Hepatocyte (in vitro differentiated cells): ENCODE measurements at regions not wholly inside any gene's neighbourhood (a gene's known extent, or its start where the extent isn't known, plus 50 kb on each side); places are given as distances from the start of the nearest gene placed in this dataset.

ENCODE experiments used
- DNase-seq: peaks from one replicate; pipeline ENCODE4 v3.0.0-alpha.2; 2016; ENCODE audit warnings: low spot score
- H2AFZ ChIP-seq: fragments of 200-600 bp; sonication (generic); 2 replicates; pipeline ENCODE4 v1.6.0; 2016; ENCODE audit warnings: antibody characterized with exemption, mild to moderate bottlenecking
- H3K27ac ChIP-seq: fragments of 200-600 bp; sonication (generic); 2 replicates; pipeline ENCODE4 v1.5.1; 2016; ENCODE audit warnings: mild to moderate bottlenecking
- H3K27me3 ChIP-seq: fragments of 200-600 bp; sonication (generic); 2 replicates; pipeline ENCODE4 v1.6.1; 2016
- H3K36me3 ChIP-seq: fragments of 200-600 bp; sonication (generic); replicated peaks from 2 replicates; pipeline ENCODE4 v1.5.1; 2016; ENCODE audit warnings: low read depth; ENCODE audit not compliant: insufficient read depth
- H3K4me1 ChIP-seq: fragments of 200-600 bp; sonication (generic); 2 replicates; pipeline ENCODE4 v1.5.1; 2016; ENCODE audit warnings: mild to moderate bottlenecking, moderate library complexity; ENCODE audit not compliant: insufficient read depth
- H3K4me2 ChIP-seq: fragments of 200-600 bp; sonication (generic); 2 replicates; pipeline ENCODE4 v1.6.0; 2016
- H3K4me3 ChIP-seq: fragments of 200-600 bp; sonication (generic); 2 replicates; pipeline ENCODE4 v1.5.1; 2016; ENCODE audit warnings: mild to moderate bottlenecking
- H3K79me2 ChIP-seq: fragments of 200-600 bp; sonication (generic); 2 replicates; pipeline ENCODE4 v1.6.0; 2017; ENCODE audit warnings: mild to moderate bottlenecking
- H3K9me2 ChIP-seq: fragments of 200-600 bp; sonication (generic); replicated peaks from 2 replicates; pipeline ENCODE4 v1.6.0; 2017; ENCODE audit warnings: mild to moderate bottlenecking; ENCODE audit not compliant: insufficient read depth
- H3K9me3 ChIP-seq: fragments of 200-600 bp; sonication (generic); 2 replicates; pipeline ENCODE4 v1.5.1; 2016; ENCODE audit warnings: low read depth, mild to moderate bottlenecking
- H4K20me1 ChIP-seq: fragments of 200-600 bp; sonication (generic); 2 replicates; pipeline ENCODE4 v1.6.0; 2016; ENCODE audit warnings: mild to moderate bottlenecking; ENCODE audit not compliant: insufficient read depth, poor library complexity, severe bottlenecking
- EZH2 ChIP-seq: fragments of 200-600 bp; sonication (generic); IDR thresholded peaks from 2 replicates; pipeline ENCODE4 v1.6.1; 2016; ENCODE audit warnings: antibody characterized with exemption, mild to moderate bottlenecking, borderline replicate concordance
- EZH2phosphoT487 ChIP-seq: fragments of 200-600 bp; sonication (generic); IDR thresholded peaks from one replicate; pipeline ENCODE4 v1.6.1; 2018; ENCODE audit warnings: antibody characterized with exemption, mild to moderate bottlenecking, low read depth, moderate library complexity; ENCODE audit not compliant: unreplicated experiment, severe bottlenecking
- WGBS: methylation state at CpG from one replicate; pipeline ENCODE4 v1.1.6; 2016; ENCODE audit warnings: low lambda C conversion rate; ENCODE audit errors: missing lambda C conversion rate; 5-methylcytosine and 5-hydroxymethylcytosine counted together
- TF ChIP-seq, protein P1 (sequence below): fragments of 200-600 bp; sonication (generic); IDR thresholded peaks from 2 replicates; pipeline ENCODE4 v1.5.1; 2016; ENCODE audit warnings: antibody characterized with exemption, mild to moderate bottlenecking; ENCODE audit not compliant: poor library complexity

- no peak overlapping the region for H2AFZ ChIP-seq
- H4K20me1 ChIP-seq, result no peaks in the 10 kb centered on the region
- no peaks in the 10 kb centered on the region for H3K79me2 ChIP-seq
- no peaks in the 10 kb centered on the region for H3K27me3 ChIP-seq
- no peak for DNase-seq
- no peaks in the 10 kb centered on the region for H3K36me3 ChIP-seq
- 84% methylated on average over 3 of the region's 3 CpGs for WGBS
- H3K27ac ChIP-seq, result no peak overlapping the region
- no peaks in the 10 kb centered on the region for H3K9me3 ChIP-seq
- H3K9me2 ChIP-seq, result no peaks in the 10 kb centered on the region
- H3K4me1 ChIP-seq, result peaks cover 7% of the 10 kb centered on the region
- no peak for TF ChIP-seq EZH2phosphoT487
- H3K4me2 ChIP-seq, result no peak overlapping the region
- H3K4me3 ChIP-seq, result no peak overlapping the region
Observed at GRCh38 chr21:35212393-35213127, 163.5 kb upstream of the RUNX1 start.

- H3K79me2 ChIP-seq, result no peaks in the 10 kb centered on the region
- no peak for TF ChIP-seq EZH2phosphoT487
- TF ChIP-seq, protein P1, sequence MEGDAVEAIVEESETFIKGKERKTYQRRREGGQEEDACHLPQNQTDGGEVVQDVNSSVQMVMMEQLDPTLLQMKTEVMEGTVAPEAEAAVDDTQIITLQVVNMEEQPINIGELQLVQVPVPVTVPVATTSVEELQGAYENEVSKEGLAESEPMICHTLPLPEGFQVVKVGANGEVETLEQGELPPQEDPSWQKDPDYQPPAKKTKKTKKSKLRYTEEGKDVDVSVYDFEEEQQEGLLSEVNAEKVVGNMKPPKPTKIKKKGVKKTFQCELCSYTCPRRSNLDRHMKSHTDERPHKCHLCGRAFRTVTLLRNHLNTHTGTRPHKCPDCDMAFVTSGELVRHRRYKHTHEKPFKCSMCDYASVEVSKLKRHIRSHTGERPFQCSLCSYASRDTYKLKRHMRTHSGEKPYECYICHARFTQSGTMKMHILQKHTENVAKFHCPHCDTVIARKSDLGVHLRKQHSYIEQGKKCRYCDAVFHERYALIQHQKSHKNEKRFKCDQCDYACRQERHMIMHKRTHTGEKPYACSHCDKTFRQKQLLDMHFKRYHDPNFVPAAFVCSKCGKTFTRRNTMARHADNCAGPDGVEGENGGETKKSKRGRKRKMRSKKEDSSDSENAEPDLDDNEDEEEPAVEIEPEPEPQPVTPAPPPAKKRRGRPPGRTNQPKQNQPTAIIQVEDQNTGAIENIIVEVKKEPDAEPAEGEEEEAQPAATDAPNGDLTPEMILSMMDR, result no peak
- no peak for TF ChIP-seq EZH2
- H3K27me3 ChIP-seq, result no peaks in the 10 kb centered on the region
- H3K4me3 ChIP-seq, result no peak overlapping the region
- H3K9me2 ChIP-seq, result no peaks in the 10 kb centered on the region
- H3K4me2 ChIP-seq, result no peak overlapping the region
- H3K27ac ChIP-seq, result no peak overlapping the region
- no peak overlapping the region for H2AFZ ChIP-seq
- no peaks in the 10 kb centered on the region for H4K20me1 ChIP-seq
- H3K9me3 ChIP-seq, result no peaks in the 10 kb centered on the region
- no peak for DNase-seq
- peaks cover 1% of the 10 kb centered on the region for H3K4me1 ChIP-seq
- H3K36me3 ChIP-seq, result no peaks in the 10 kb centered on the region
- 79% methylated on average over 6 of the region's 6 CpGs for WGBS
Observed at GRCh38 chr21:35211782-35212181, 162.7 kb upstream of the RUNX1 start.

DNA sequence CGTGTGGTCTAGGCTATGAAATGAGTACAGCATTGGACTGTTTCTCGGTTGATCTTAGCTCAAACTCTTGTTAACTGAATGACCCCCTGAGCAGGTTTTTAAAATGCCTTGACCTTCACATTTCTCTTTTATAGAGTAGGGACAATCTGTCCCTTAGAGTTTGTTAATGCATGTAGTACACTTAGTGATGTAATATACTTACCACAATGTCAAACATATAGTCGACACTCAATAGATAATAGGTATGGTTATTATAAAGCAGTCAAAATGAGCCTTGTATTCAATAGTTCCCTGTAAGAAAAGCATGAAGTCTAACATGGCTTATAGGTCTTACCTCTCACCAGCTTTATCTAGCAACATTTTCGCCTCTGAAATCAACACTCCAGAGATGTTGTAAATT lies 161.0 kb upstream of the RUNX1 start:
- Histone ChIP-seq H3K79me2 (no peaks in the 10 kb centered on the region), H3K4me2 (no peak overlapping the region), H3K36me3 (no peaks in the 10 kb centered on the region), H3K27ac (no peak overlapping the region), H3K4me1 (peaks cover 7% of the 10 kb centered on the region), H3K9me2 (no peaks in the 10 kb centered on the region), H4K20me1 (no peaks in the 10 kb centered on the region), H3K9me3 (no peaks in the 10 kb centered on the region), H2AFZ (no peak overlapping the region), H3K4me3 (no peak overlapping the region), H3K27me3 (no peaks in the 10 kb centered on the region)
- DNase-seq, result no peak
- no peak for TF ChIP-seq EZH2phosphoT487
- TF ChIP-seq, protein P1, result no peak
- TF ChIP-seq EZH2, result no peak
- 85% methylated on average over 4 of the region's 4 CpGs for WGBS

- Histone ChIP-seq H3K4me1 (peaks cover 8% of the 10 kb centered on the region), H3K27ac (peak overlapping the region; percentile 25), H3K4me3 (no peak overlapping the region), H3K79me2 (no peaks in the 10 kb centered on the region), H4K20me1 (no peaks in the 10 kb centered on the region), H3K9me2 (no peaks in the 10 kb centered on the region), H3K4me2 (peak overlapping the region; percentile 25), H2AFZ (no peak overlapping the region), H3K9me3 (no peaks in the 10 kb centered on the region), H3K36me3 (no peaks in the 10 kb centered on the region), H3K27me3 (no peaks in the 10 kb centered on the region)
- WGBS, result 57% methylated on average over 7 of the region's 7 CpGs
- no peak for DNase-seq
- TF ChIP-seq EZH2, result no peak
- TF ChIP-seq, protein P1, result no peak
- no peak for TF ChIP-seq EZH2phosphoT487
Observed at GRCh38 chr21:35208810-35209517, 159.9 kb upstream of the RUNX1 start.
